ENCODE measurements at regions not wholly inside any gene's neighbourhood (a gene's known extent, or its start where the extent isn't known, plus 50 kb on each side); places are given as distances from the start of the nearest gene placed in this dataset.

DNA sequence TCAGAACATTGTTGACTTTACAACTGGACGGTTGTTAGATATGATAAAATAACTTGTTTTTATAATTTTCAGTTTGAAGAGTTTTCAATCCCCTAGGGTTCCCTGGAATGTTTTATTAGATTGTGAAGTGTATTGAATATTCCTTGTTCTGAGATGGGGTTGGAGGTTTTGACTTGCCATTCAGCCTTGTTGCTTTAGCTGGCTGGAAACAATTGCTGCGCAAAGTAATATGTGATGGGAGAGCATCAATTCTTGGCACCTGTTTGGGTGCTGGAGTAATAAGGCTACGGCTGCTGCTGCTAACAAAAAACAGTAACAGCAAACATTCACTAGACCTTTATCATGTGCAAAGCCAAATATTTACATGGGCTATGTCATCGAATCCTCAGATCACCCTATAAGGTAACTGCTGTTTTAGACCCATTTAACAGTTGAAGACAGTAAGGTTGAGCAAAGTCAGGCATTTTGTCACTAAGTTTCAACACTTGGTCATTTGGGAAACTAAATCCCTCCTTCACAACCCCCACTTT is 241.0 kb upstream of the TBX3 start:
- H3K9me3 ChIP-seq: peaks cover 0 to 3% (median 0%) of the 10 kb centered on the region in 4 donors
- H3K4me1 ChIP-seq: no peaks in the 10 kb centered on the region
- DNase-seq (no peak), ATAC-seq (ENCODE audit: low FRiP score in 2 of 2) (no peak)
- H3K4me3 ChIP-seq: no peak overlapping the region
- no peak overlapping the region for H3K27ac ChIP-seq
- no peak for TF ChIP-seq POLR2AphosphoS5 (IDR thresholded peaks at IDR 0.05)
- TF ChIP-seq EP300 (IDR thresholded peaks at IDR 0.05): no peak
- no peak for TF ChIP-seq CTCF (IDR thresholded peaks at IDR 0.05)
- no peak for TF ChIP-seq POLR2A (IDR thresholded peaks at IDR 0.05)
- 76 to 81% methylated on average over 4 of the region's 4 CpGs for WGBS, 2 donors
- no peaks in the 10 kb centered on the region for H3K36me3 ChIP-seq
- H3K27me3 ChIP-seq: no peaks in the 10 kb centered on the region

DNA sequence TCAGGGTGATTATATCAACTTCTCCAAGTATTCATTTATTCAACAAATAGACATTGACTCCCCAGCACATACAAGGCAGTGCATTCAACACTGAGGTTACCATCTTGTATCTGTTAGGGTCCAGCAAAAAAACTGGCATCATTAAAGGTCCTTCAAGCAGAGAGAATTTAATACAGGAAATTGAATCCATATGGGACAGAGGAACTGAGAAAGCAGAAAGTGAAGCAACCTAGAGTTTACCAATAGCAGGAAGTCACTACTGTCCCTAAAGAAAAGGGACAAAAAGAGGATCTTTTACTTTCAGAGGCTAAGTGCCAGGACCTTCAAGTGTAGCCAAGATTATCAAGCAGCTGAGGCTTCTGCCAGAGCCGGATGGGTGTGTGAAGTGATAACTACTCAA is 237.8 kb upstream of the TBX3 start:
- ATAC-seq (ENCODE audit: low FRiP score in 2 of 2): no peak
- H3K9me3 ChIP-seq: peaks cover 0 to 4% (median 2%) of the 10 kb centered on the region in 4 donors
- DNase-seq: no peak
- no peaks in the 10 kb centered on the region for H3K27me3 ChIP-seq
- H3K4me3 ChIP-seq: no peak overlapping the region
- no peaks in the 10 kb centered on the region for H3K36me3 ChIP-seq
- no peaks in the 10 kb centered on the region for H3K4me1 ChIP-seq
- TF ChIP-seq POLR2AphosphoS5 (IDR thresholded peaks at IDR 0.05) (no peak), EP300 (IDR thresholded peaks at IDR 0.05) (no peak), POLR2A (IDR thresholded peaks at IDR 0.05) (no peak), CTCF (IDR thresholded peaks at IDR 0.05) (no peak)
- peak overlapping the region in 1 of 4 donors; percentile 4 for H3K27ac ChIP-seq
- WGBS, 2 donors: 63 to 72% methylated on average over 1 of the region's 1 CpG

DNA sequence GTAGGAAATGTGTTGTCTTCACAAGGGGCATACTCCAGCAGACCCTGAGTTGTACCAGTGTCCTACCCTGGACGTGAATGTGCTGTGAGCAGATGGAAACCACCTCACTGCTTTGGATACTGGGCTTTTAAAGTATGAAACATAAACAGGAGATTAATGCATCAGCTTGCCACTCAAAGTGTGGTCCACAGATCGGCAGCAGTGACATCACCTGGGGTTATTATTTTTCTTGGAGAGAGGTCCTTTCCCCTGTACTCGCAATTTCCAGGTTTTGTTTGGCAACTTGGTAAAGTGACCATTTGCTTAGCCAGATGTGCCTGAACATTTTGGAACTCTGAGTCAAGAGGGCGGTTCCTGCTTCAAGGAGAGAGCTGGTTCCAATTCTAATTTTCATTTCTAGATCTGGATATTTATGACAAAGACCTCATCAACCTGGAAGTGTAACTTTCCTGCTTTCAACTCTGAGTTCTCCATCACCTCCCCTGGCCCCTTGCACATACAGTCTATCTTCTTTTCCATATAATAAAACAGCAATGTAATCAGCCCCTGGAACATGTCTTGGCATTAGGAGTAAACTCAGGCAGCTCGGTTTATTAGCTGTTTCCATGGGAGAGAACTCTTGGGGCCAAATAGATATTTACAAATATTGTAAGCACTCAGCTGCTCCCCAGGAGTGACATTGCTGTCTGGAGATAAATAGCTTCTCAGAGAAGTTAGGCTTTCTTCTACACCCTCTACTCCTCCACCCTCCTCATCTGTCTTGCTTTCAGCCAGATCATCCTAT is 237.0 kb upstream of the TBX3 start:
- Histone ChIP-seq H3K4me1 (no peaks in the 10 kb centered on the region), H3K36me3 (no peaks in the 10 kb centered on the region), H3K27me3 (no peaks in the 10 kb centered on the region), H3K4me3 (no peak overlapping the region), H3K9me3 (peaks cover 0 to 4% (median 2%) of the 10 kb centered on the region in 4 donors), H3K27ac (peak overlapping the region in 1 of 4 donors; percentile 4)
- 55 to 56% methylated on average over 5 of the region's 5 CpGs for WGBS, 2 donors
- ATAC-seq (ENCODE audit: low FRiP score in 2 of 2): peak in 1 of 2 donors; percentile 32
- TF ChIP-seq POLR2A (IDR thresholded peaks at IDR 0.05) (no peak), POLR2AphosphoS5 (IDR thresholded peaks at IDR 0.05) (peak in 1 of 2 donors; percentile 19), CTCF (IDR thresholded peaks at IDR 0.05) (no peak)
- no peak for DNase-seq

- no peak for ATAC-seq (ENCODE audit: low FRiP score in 2 of 2)
- no peaks in the 10 kb centered on the region for H3K4me1 ChIP-seq
- TF ChIP-seq EP300 (IDR thresholded peaks at IDR 0.05) (no peak), POLR2A (IDR thresholded peaks at IDR 0.05) (no peak), CTCF (IDR thresholded peaks at IDR 0.05) (no peak), POLR2AphosphoS5 (IDR thresholded peaks at IDR 0.05) (no peak)
- no peaks in the 10 kb centered on the region for H3K27me3 ChIP-seq
- DNase-seq: no peak
- H3K27ac ChIP-seq: no peak overlapping the region
- 53% methylated on average over 8 of the region's 8 CpGs for WGBS, 2 donors
- no peak overlapping the region for H3K4me3 ChIP-seq
- H3K36me3 ChIP-seq: no peaks in the 10 kb centered on the region
- peaks cover 0 to 4% (median 2%) of the 10 kb centered on the region in 4 donors for H3K9me3 ChIP-seq
Measured at GRCh38 chr12:114919479-114919878, 235.5 kb upstream of the TBX3 start.

Measured in upper lobe of left lung (tissue), 6 donors.